ENCODE measurements at regions not wholly inside any gene's neighbourhood (a gene's known extent, or its start where the extent isn't known, plus 50 kb on each side); places are given as distances from the start of the nearest gene placed in this dataset.

GRCh38 chr10:125283836-125284614 lies 123.7 kb upstream of the CTBP2 start:
- H3K27me3 ChIP-seq (ENCODE audit: insufficient read depth, low read length): no peaks in the 10 kb centered on the region
- no peaks in the 10 kb centered on the region for H3K36me3 ChIP-seq (ENCODE audit: control insufficient read depth in 1 of 2, insufficient read depth in 2 of 2, low read length in 2 of 2)
- peak overlapping the region; percentile 42 for H2AFZ ChIP-seq (ENCODE audit: low read depth, low read length, poor library complexity, severe bottlenecking)
- DNase-seq (ENCODE audit: low read depth, low spot score) (no peak), ATAC-seq (no peak)
- POLR2A ChIA-PET: no interaction called here
- H3K4me1 ChIP-seq (ENCODE audit: control insufficient read depth in 1 of 2, insufficient read depth in 2 of 2, low read length in 2 of 2): peaks cover 2 to 10% of the 10 kb centered on the region in 2 experiments; a peak in 2 of 4 replicates
- CTCF ChIA-PET: no interaction called here
- no peak for TF ChIP-seq POLR2AphosphoS5 (IDR thresholded peaks at IDR 0.05; ENCODE audit: low read depth, low read length)
- TF ChIP-seq SIN3A (IDR thresholded peaks at IDR 0.05; ENCODE audit: low read depth): no peak
- TF ChIP-seq, protein P1, sequence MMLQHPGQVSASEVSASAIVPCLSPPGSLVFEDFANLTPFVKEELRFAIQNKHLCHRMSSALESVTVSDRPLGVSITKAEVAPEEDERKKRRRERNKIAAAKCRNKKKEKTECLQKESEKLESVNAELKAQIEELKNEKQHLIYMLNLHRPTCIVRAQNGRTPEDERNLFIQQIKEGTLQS (IDR thresholded peaks at IDR 0.05): no peak
- TF ChIP-seq, protein P2, sequence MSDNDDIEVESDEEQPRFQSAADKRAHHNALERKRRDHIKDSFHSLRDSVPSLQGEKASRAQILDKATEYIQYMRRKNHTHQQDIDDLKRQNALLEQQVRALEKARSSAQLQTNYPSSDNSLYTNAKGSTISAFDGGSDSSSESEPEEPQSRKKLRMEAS (IDR thresholded peaks at IDR 0.05): no peak
- no peak for TF ChIP-seq SRF (IDR thresholded peaks at IDR 0.05; ENCODE audit: low read depth)
- TF ChIP-seq REST (IDR thresholded peaks at IDR 0.05; ENCODE audit: low read depth): no peak
- TF ChIP-seq ELF1 (IDR thresholded peaks at IDR 0.05; ENCODE audit: borderline replicate concordance, low read depth): no peak
- TF ChIP-seq YY1 (IDR thresholded peaks at IDR 0.05; ENCODE audit: extremely low read depth, insufficient replicate concordance, low read depth, low read length): no peak
- no peaks in the 10 kb centered on the region for H3K9me3 ChIP-seq (ENCODE audit: control insufficient read depth in 1 of 2, insufficient read depth in 1 of 2, low read depth in 1 of 2, low read length in 2 of 2)
- H4K20me1 ChIP-seq (ENCODE audit: insufficient read depth): no peaks in the 10 kb centered on the region
- peak overlapping the region in 1 of 2 experiments; percentile 26; a peak in 2 of 4 replicates for H3K4me3 ChIP-seq (replicated peaks in 1 of 2; ENCODE audit: low read depth in 1 of 2, low read length in 2 of 2)
- no TSS peak for BruUV-seq (replicated peaks)
- no peaks in the 10 kb centered on the region for H3K79me2 ChIP-seq (ENCODE audit: insufficient read depth, low read length)
- RAD21 ChIA-PET (ENCODE audit: low non-redundant PET in 1 of 2, low total read pairs in 2 of 2, uncharacterized antibody in 2 of 2, unreplicated experiment in 2 of 2): no interaction called here
- H3K9ac ChIP-seq (ENCODE audit: low read length): no peak overlapping the region
- no peak overlapping the region for H3K27ac ChIP-seq (ENCODE audit: low read depth, low read length)
- intact Hi-C loops (cut with micrococcal nuclease): no loop called here
- peak overlapping the region; percentile 48 for H3K4me2 ChIP-seq (ENCODE audit: low read length)
- no peaks in the 10 kb centered on the region for H3K9me2 ChIP-seq (ENCODE audit: insufficient read depth)

All from HCT116 (cell line).